ENCODE measurements at regions not wholly inside any gene's neighbourhood (a gene's known extent, or its start where the extent isn't known, plus 50 kb on each side); places are given as distances from the start of the nearest gene placed in this dataset.

DNA sequence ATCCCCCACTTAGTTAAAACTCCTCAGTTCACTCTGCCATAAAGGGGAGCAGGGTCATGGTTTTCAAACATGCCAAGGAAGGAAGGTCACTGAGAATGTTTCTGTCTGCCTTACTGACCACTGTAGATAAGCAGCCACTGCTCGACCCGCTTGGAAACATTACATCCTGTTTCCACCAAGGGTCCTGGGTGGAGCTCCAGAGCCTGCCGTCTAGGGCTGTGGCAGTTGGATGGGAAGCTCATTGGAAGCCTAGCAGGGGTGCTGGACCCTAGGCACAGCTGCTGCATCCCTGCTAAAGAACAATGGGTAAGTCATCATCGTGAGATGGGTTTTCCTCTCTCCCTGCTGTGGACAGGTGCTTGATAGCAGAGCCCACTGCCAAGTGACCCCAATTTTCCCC lies 76.0 kb upstream of the SRD5A3 start:
- no peaks in the 10 kb centered on the region for H3K9me3 ChIP-seq (ENCODE audit: insufficient read depth, low read length)
- no peak for TF ChIP-seq EZH2phosphoT487 (IDR thresholded peaks at IDR 0.05; ENCODE audit: low read depth)
- TF ChIP-seq, protein P1, sequence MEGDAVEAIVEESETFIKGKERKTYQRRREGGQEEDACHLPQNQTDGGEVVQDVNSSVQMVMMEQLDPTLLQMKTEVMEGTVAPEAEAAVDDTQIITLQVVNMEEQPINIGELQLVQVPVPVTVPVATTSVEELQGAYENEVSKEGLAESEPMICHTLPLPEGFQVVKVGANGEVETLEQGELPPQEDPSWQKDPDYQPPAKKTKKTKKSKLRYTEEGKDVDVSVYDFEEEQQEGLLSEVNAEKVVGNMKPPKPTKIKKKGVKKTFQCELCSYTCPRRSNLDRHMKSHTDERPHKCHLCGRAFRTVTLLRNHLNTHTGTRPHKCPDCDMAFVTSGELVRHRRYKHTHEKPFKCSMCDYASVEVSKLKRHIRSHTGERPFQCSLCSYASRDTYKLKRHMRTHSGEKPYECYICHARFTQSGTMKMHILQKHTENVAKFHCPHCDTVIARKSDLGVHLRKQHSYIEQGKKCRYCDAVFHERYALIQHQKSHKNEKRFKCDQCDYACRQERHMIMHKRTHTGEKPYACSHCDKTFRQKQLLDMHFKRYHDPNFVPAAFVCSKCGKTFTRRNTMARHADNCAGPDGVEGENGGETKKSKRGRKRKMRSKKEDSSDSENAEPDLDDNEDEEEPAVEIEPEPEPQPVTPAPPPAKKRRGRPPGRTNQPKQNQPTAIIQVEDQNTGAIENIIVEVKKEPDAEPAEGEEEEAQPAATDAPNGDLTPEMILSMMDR (IDR thresholded peaks at IDR 0.05; ENCODE audit: low read depth, low read length) = no peak
- no peak overlapping the region for H3K4me3 ChIP-seq (ENCODE audit: low read length)

DNA sequence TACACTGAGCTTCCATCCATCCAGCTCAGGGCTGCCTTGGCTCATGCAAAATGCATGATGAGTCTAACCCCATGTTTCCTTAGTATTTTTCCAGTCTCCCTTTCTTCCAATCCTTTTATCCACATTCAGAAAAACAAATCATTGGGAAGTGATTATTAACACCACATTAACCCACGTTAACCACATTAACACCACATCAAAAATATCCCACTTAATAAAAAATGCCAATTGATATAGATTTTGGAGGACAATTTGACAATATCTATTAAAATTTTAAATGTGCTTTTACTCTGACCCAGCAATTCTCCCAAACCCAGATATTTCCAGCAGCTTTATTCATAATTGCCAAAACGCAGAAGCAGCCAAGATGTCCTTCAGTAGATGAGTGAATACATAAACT lies 75.6 kb upstream of the SRD5A3 start:
- Histone ChIP-seq H3K9me3 (ENCODE audit: insufficient read depth, low read length) (no peaks in the 10 kb centered on the region), H3K27ac (ENCODE audit: low read length) (no peak overlapping the region), H3K27me3 (ENCODE audit: low read depth, low read length) (peaks cover 18% of the 10 kb centered on the region), H3K9ac (ENCODE audit: low read length) (no peak overlapping the region), H3K36me3 (replicated peaks; ENCODE audit: low read depth, low read length) (no peaks in the 10 kb centered on the region), H2AFZ (ENCODE audit: low read depth, low read length) (no peak overlapping the region), H4K20me1 (ENCODE audit: insufficient read depth, low read length) (no peaks in the 10 kb centered on the region), H3K4me2 (ENCODE audit: low read length) (no peak overlapping the region), H3K4me3 (ENCODE audit: low read length) (no peak overlapping the region), H3K79me2 (ENCODE audit: low read length) (no peaks in the 10 kb centered on the region), H3K4me1 (ENCODE audit: low read length) (no peaks in the 10 kb centered on the region)
- no peak for TF ChIP-seq EZH2phosphoT487 (IDR thresholded peaks at IDR 0.05; ENCODE audit: low read depth)
- TF ChIP-seq, protein P1 (IDR thresholded peaks at IDR 0.05; ENCODE audit: low read depth, low read length) = no peak

More for the DNA sequence above, 76.0 kb upstream of the SRD5A3 start:
- H3K4me2 ChIP-seq (ENCODE audit: low read length) = no peak overlapping the region
- no peaks in the 10 kb centered on the region for H3K4me1 ChIP-seq (ENCODE audit: low read length)
- no peak overlapping the region for H3K9ac ChIP-seq (ENCODE audit: low read length)
- no peak overlapping the region for H2AFZ ChIP-seq (ENCODE audit: low read depth, low read length)
- no peaks in the 10 kb centered on the region for H3K36me3 ChIP-seq (replicated peaks; ENCODE audit: low read depth, low read length)
- H3K27ac ChIP-seq (ENCODE audit: low read length) = no peak overlapping the region
- H3K79me2 ChIP-seq (ENCODE audit: low read length) = no peaks in the 10 kb centered on the region
- peaks cover 15% of the 10 kb centered on the region for H3K27me3 ChIP-seq (ENCODE audit: low read depth, low read length)
- no peaks in the 10 kb centered on the region for H4K20me1 ChIP-seq (ENCODE audit: insufficient read depth, low read length)

DNA sequence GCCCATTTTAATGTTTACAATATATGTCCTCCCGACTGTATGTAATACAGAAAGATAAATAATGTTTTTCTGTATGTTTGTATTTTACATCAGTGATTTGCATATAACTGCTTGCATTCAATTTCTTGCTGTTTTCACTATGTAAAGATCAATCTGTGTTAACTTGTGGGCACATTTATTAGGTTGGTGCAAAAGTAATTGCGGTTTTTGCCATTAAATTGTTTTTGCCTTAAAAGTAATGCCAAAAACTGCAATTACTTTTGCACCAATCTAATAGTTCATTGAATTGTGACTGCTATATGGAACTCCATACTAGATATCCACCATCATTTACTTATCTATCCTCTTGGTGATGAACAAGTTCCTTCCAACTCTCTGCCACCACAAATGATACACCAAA lies 73.9 kb upstream of the SRD5A3 start:
- H3K9me3 ChIP-seq (ENCODE audit: insufficient read depth, low read length) = no peaks in the 10 kb centered on the region
- H3K4me1 ChIP-seq (ENCODE audit: low read length) = no peaks in the 10 kb centered on the region
- peaks cover 18% of the 10 kb centered on the region for H3K27me3 ChIP-seq (ENCODE audit: low read depth, low read length)
- H3K27ac ChIP-seq (ENCODE audit: low read length) = no peak overlapping the region
- no peak for TF ChIP-seq EZH2phosphoT487 (IDR thresholded peaks at IDR 0.05; ENCODE audit: low read depth)
- TF ChIP-seq, protein P1 (IDR thresholded peaks at IDR 0.05; ENCODE audit: low read depth, low read length) = no peak
- H3K79me2 ChIP-seq (ENCODE audit: low read length) = no peaks in the 10 kb centered on the region
- H3K9ac ChIP-seq (ENCODE audit: low read length) = no peak overlapping the region
- H3K4me3 ChIP-seq (ENCODE audit: low read length) = no peak overlapping the region
- no peak overlapping the region for H3K4me2 ChIP-seq (ENCODE audit: low read length)
- no peak overlapping the region for H2AFZ ChIP-seq (ENCODE audit: low read depth, low read length)
- no peaks in the 10 kb centered on the region for H3K36me3 ChIP-seq (replicated peaks; ENCODE audit: low read depth, low read length)
- no peaks in the 10 kb centered on the region for H4K20me1 ChIP-seq (ENCODE audit: insufficient read depth, low read length)

DNA sequence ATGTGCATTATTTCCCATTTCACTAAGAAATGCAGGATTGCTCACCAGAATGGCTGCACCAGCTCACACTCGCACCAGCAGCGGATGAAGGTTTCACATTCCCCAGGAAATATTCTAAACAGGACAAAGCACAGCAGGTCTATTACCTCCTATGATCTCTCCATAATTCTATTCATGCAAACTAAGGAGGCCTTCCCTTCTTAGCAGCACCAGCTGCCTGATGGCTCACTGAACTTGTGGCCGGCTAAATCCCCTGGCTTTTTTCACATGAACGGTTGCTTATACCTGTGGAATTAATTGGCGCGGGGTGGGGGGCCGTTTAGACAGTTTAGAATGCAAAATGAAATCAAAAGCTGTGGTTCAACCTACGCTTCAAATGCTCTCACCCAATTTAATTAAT lies 73.5 kb upstream of the SRD5A3 start:
- H4K20me1 ChIP-seq (ENCODE audit: insufficient read depth, low read length) = no peaks in the 10 kb centered on the region
- no peaks in the 10 kb centered on the region for H3K36me3 ChIP-seq (replicated peaks; ENCODE audit: low read depth, low read length)
- H3K4me1 ChIP-seq (ENCODE audit: low read length) = no peaks in the 10 kb centered on the region
- no peak overlapping the region for H3K4me3 ChIP-seq (ENCODE audit: low read length)
- H3K27ac ChIP-seq (ENCODE audit: low read length) = no peak overlapping the region
- no peak overlapping the region for H3K4me2 ChIP-seq (ENCODE audit: low read length)
- H2AFZ ChIP-seq (ENCODE audit: low read depth, low read length) = no peak overlapping the region
- H3K27me3 ChIP-seq (ENCODE audit: low read depth, low read length) = peaks cover 18% of the 10 kb centered on the region
- TF ChIP-seq, protein P1 (IDR thresholded peaks at IDR 0.05; ENCODE audit: low read depth, low read length) = no peak
- TF ChIP-seq EZH2phosphoT487 (IDR thresholded peaks at IDR 0.05; ENCODE audit: low read depth) = no peak
- no peaks in the 10 kb centered on the region for H3K9me3 ChIP-seq (ENCODE audit: insufficient read depth, low read length)
- no peaks in the 10 kb centered on the region for H3K79me2 ChIP-seq (ENCODE audit: low read length)
- no peak overlapping the region for H3K9ac ChIP-seq (ENCODE audit: low read length)

Data from OCI-LY3 (cell line).